ENCODE measurements at regions not wholly inside any gene's neighbourhood (a gene's known extent, or its start where the extent isn't known, plus 50 kb on each side); places are given as distances from the start of the nearest gene placed in this dataset.

DNA sequence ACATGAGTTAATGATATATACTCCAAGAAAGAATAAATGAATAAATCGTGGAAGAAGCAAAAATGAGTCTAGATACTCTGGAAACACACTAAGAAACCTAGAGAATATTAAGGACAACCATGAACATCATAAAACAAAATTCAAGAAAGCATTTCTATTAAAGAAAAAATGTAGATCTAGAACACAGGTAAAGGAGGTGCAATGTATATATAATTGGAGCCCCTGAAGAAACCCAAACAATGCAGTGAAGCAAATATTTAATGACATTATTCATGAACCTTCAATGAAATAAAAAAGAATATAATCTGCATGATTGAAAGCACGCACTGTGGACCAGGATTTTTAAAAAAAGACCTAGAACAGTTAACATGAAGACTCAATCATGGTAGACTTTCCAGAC is 150.1 kb downstream of the ATPSCKMT start:
- DNase-seq (ENCODE audit: low read depth, low spot score), result no peak
- no peak overlapping the region for H3K4me3 ChIP-seq (ENCODE audit: low read depth, low read length)
- in situ Hi-C loops (cut with HindIII; ENCODE audit: low sequenced_read_pairs), result no loop called here
- TF ChIP-seq, protein P1, sequence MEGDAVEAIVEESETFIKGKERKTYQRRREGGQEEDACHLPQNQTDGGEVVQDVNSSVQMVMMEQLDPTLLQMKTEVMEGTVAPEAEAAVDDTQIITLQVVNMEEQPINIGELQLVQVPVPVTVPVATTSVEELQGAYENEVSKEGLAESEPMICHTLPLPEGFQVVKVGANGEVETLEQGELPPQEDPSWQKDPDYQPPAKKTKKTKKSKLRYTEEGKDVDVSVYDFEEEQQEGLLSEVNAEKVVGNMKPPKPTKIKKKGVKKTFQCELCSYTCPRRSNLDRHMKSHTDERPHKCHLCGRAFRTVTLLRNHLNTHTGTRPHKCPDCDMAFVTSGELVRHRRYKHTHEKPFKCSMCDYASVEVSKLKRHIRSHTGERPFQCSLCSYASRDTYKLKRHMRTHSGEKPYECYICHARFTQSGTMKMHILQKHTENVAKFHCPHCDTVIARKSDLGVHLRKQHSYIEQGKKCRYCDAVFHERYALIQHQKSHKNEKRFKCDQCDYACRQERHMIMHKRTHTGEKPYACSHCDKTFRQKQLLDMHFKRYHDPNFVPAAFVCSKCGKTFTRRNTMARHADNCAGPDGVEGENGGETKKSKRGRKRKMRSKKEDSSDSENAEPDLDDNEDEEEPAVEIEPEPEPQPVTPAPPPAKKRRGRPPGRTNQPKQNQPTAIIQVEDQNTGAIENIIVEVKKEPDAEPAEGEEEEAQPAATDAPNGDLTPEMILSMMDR (IDR thresholded peaks at IDR 0.05; ENCODE audit: low read depth, low read length), result no peak

DNA sequence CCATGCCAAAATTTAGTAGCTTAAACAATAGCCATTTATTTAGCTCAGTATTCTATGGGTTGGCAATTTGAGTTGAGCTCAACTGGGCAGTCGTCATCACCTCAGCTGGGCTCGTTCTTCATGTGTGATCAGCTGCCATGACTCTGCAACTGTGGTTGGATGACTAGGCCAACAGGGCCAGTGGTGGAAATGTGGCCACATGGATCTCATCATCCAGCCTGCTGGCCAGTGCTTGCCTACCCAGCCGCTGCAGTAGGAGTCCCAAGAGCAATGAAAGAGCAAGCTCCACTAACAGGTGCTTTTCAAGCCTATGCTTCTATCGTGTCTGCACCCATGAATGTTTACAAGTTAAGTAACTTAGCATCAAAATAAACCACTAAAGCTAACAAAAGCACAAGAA is 158.0 kb downstream of the ATPSCKMT start:
- TF ChIP-seq, protein P1 (IDR thresholded peaks at IDR 0.05; ENCODE audit: low read depth, low read length), result no peak
- in situ Hi-C loops (cut with HindIII; ENCODE audit: low sequenced_read_pairs), result no loop called here
- no peak overlapping the region for H3K4me3 ChIP-seq (ENCODE audit: low read depth, low read length)
- DNase-seq (ENCODE audit: low read depth, low spot score), result no peak

DNA sequence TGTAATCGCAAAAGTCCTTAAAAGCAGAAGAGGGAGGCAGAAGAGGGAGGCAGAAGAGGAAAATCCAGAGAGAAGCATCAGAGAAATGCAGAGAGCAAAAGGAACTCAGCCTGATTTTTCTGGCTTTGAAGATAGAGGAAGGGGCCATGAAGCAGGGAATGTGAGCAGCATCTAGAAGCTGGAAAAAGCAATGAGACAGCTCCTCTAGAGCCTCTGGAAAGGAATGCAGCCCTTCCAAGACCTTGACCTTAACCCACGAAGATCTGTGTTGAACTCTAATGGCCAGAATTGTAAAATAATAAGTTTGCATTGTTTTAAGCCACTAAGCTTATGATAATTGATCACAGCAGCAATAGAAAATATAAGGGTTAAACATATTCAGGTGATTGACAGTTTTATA is 159.6 kb downstream of the ATPSCKMT start:
- H3K4me3 ChIP-seq (ENCODE audit: low read depth, low read length), result no peak overlapping the region
- in situ Hi-C loops (cut with HindIII; ENCODE audit: low sequenced_read_pairs), result no loop called here
- DNase-seq (ENCODE audit: low read depth, low spot score), result no peak
- TF ChIP-seq, protein P1 (IDR thresholded peaks at IDR 0.05; ENCODE audit: low read depth, low read length), result no peak

DNA sequence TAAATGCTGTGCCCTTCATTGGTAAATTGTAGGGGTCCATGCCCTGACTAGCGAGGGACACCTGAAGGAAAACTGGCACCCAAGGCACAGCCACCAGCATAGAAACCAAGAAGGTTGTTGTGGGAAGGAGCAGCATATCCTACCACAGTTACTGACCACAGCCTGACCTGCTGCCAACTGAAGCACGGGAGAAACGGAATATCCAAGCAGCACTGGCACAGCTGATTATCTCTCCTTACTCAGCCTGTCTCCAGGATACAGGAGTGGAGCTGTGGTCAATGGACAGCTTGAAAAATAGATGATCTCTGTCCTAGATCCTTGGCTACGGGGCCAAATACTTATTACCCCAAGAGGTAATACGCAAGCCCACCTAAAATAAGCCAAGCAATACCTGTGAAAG is 164.5 kb downstream of the ATPSCKMT start:
- no peak for DNase-seq (ENCODE audit: low read depth, low spot score)
- TF ChIP-seq, protein P1 (IDR thresholded peaks at IDR 0.05; ENCODE audit: low read depth, low read length), result no peak
- in situ Hi-C loops (cut with HindIII; ENCODE audit: low sequenced_read_pairs), result no loop called here
- no peak overlapping the region for H3K4me3 ChIP-seq (ENCODE audit: low read depth, low read length)

DNA sequence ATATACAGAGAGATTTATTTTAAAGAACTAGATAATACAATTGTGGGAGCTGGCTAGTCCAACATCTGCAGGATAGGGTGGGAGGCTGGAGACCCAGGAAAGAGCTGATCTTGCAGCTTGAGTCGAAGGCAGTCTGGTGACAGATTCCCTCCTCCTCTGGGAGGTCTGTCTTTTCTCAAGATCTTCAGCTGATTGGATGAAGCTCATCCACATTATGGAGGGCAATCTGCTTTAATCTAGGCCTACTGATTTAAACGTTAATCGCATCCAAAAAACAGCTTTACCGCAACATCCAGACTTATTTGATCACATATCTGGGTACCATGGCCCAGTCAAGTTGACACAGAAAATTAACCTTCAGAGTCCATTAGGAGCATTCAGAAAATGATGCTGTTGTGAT is 168.1 kb downstream of the ATPSCKMT start:
- H3K4me3 ChIP-seq (ENCODE audit: low read depth, low read length), result no peak overlapping the region
- no peak for DNase-seq (ENCODE audit: low read depth, low spot score)
- TF ChIP-seq, protein P1 (IDR thresholded peaks at IDR 0.05; ENCODE audit: low read depth, low read length), result no peak
- in situ Hi-C loops (cut with HindIII; ENCODE audit: low sequenced_read_pairs), result no loop called here

DNA sequence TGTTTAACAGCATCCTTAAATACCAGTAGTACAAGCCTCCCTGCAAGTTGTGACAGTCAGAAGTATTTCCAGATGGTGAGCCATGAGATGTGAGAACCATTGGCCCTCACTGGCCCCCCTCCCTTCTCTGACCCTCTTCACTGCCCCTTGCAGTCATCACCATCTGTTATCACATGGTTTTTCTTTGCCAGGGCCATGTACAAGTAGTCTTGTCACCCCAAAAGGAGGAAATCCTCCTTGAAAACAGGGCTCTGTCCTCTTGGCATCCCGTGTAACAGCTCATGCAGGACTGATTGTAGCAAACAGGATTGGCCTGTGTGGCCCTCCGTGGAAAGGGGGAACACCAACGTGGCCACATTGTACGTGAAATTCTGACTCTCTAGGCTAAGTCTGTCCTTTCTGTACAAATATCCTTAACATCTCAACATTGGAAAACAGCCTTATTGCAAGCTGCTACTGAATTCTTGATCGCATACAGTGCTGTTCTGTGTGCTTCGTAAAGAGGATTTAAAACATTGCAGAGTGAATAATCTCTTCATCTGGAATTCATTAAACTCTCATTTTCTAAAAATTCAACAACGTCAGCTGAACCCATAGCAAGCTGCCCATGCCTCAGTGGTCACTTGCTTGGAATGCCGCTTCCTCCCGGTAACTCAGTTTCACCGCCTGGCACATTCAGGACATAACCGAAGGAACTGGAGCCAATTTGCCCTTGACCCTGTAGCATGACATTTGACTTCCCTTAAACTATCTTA is 171.7 kb downstream of the ATPSCKMT start:
- peak; percentile 17 for DNase-seq (ENCODE audit: low read depth, low spot score)
- H3K4me3 ChIP-seq (ENCODE audit: low read depth, low read length), result no peak overlapping the region
- TF ChIP-seq, protein P1 (IDR thresholded peaks at IDR 0.05; ENCODE audit: low read depth, low read length), result no peak
- in situ Hi-C loops (cut with HindIII; ENCODE audit: low sequenced_read_pairs), result no loop called here

Measured in astrocyte of the spinal cord (primary cell).